IPS DF 6.9 (cell line): ENCODE measurements at regions not wholly inside any gene's neighbourhood (a gene's known extent, or its start where the extent isn't known, plus 50 kb on each side); places are given as distances from the start of the nearest gene placed in this dataset.

Experiments
- DNase-seq: peaks from one replicate; pipeline ENCODE4 v3.0.0-alpha.2; 2013; ENCODE audit warnings: low read depth, low spot score
- H3K27ac ChIP-seq: one replicate; pipeline ENCODE4 v1.5.1; 2013; ENCODE audit warnings: low read length, control low read depth
- H3K27me3 ChIP-seq: 2 replicates; pipeline ENCODE4 v1.6.1; 2013; ENCODE audit warnings: mild to moderate bottlenecking, low read length; ENCODE audit not compliant: control insufficient read depth, insufficient read depth
- H3K36me3 ChIP-seq: 2 replicates; pipeline ENCODE4 v1.6.1; 2013; ENCODE audit warnings: low read length; ENCODE audit not compliant: control insufficient read depth, insufficient read depth
- H3K4me1 ChIP-seq: 2 replicates; pipeline ENCODE4 v1.6.1; 2013; ENCODE audit warnings: low read length; ENCODE audit not compliant: control insufficient read depth, insufficient read depth
- H3K4me3 ChIP-seq: 2 replicates; pipeline ENCODE4 v1.5.1; 2013; ENCODE audit warnings: mild to moderate bottlenecking, low read length
- H3K9me3 ChIP-seq: 2 replicates; pipeline ENCODE4 v1.6.1; 2013; ENCODE audit warnings: low read length, inconsistent platforms; ENCODE audit not compliant: control insufficient read depth, insufficient read depth
- WGBS: extraction: QIAGEN DNeasy Blood & Tissue Kit; methylation state at CpG from one replicate; pipeline ENCODE4 v1.1.7; 2013; ENCODE audit warnings: mixed read lengths, missing lambda C conversion rate; ENCODE audit not compliant: insufficient read length, insufficient coverage; 5-methylcytosine and 5-hydroxymethylcytosine counted together

DNA sequence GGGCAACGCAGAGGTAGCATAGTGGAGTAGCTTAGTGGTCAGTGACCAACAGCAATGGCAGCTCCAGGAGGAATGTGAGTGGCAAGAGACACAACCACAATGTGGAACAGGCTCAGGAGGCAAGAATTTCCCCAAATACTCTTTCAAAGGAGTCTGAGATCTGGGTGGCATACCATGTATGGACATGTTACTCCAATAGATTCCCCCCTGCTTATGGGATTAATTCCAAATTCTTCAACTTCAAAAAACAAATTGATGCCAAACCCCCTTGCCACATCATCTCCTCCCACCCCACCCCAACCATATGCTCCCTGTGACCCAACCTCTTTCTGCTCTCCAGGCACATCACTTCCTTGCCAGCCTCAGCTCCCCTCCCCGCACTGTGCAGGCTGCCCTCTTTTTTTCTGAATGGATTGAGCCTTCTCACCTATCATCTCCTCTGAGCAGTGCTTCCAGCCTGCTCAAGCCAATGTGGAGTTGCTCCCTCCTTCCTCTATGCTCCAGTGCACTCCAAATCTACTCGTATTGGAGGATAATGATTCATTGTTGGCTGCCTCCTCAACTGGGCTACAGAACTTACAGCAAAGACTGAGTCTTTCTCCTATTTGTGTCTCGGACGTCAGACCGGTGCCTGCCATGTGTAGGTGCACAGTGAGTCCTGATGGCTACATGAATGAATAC, 93.0 kb upstream of the CEP85L start:
- no peak for DNase-seq
- no peak overlapping the region for H3K4me3 ChIP-seq
- no peaks in the 10 kb centered on the region for H3K9me3 ChIP-seq
- H3K4me1 ChIP-seq: peaks cover 4% of the 10 kb centered on the region; the same call in 1 of the 2 replicates
- WGBS: no CpG with 5 or more reads among the region's 6 CpGs
- no peak overlapping the region for H3K27ac ChIP-seq
- no peaks in the 10 kb centered on the region for H3K27me3 ChIP-seq
- no peaks in the 10 kb centered on the region for H3K36me3 ChIP-seq

DNA sequence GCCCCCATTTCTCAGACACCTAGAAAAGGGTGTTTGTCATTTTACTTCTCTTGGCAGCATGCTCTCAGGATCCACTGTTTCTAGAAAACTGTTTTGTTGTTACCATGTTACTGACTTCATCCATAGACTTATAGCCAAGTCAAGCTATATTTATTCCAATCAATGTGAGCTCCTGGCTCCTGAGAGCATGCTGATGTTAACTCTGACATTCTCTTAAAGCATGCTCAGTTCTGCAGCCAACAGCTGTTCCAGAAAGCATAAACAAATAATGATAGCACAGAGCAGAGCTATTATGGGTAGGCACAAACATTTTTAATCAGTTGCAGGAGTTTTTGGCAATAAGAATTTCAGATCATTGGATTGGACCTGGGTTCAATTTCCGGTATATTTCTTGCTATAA, 92.4 kb upstream of the CEP85L start:
- Histone ChIP-seq H3K4me1 (peaks cover 4% of the 10 kb centered on the region; the same call in 1 of the 2 replicates), H3K4me3 (no peak overlapping the region), H3K9me3 (no peaks in the 10 kb centered on the region), H3K36me3 (no peaks in the 10 kb centered on the region), H3K27ac (no peak overlapping the region), H3K27me3 (no peaks in the 10 kb centered on the region)
- no peak for DNase-seq
- WGBS: no CpG with 5 or more reads among the region's 1 CpG

DNA sequence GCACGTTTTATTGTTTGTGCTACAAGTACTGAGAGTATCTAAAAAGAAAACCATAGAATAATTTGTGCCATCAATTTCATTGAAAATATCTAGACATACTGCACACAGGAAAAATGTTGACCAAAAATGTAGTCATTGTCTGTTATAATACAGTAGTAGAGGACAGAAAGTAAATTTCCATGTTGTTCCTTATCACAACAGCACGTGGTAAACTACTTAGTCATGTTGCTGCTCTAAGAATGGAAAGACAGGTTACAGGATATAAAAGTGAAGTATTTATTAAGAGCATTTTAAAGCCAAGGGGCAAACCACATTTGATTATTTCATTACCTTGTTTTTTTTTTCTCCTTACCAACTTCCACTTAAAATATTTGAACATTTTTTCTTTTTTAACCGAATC, 89.0 kb upstream of the CEP85L start:
- H3K36me3 ChIP-seq: no peaks in the 10 kb centered on the region
- H3K27me3 ChIP-seq: no peaks in the 10 kb centered on the region
- DNase-seq: no peak
- WGBS: 100% methylated on average over 1 of the region's 3 CpGs
- no peaks in the 10 kb centered on the region for H3K9me3 ChIP-seq
- no peak overlapping the region for H3K4me3 ChIP-seq
- no peak overlapping the region for H3K27ac ChIP-seq
- H3K4me1 ChIP-seq: no peaks in the 10 kb centered on the region

DNA sequence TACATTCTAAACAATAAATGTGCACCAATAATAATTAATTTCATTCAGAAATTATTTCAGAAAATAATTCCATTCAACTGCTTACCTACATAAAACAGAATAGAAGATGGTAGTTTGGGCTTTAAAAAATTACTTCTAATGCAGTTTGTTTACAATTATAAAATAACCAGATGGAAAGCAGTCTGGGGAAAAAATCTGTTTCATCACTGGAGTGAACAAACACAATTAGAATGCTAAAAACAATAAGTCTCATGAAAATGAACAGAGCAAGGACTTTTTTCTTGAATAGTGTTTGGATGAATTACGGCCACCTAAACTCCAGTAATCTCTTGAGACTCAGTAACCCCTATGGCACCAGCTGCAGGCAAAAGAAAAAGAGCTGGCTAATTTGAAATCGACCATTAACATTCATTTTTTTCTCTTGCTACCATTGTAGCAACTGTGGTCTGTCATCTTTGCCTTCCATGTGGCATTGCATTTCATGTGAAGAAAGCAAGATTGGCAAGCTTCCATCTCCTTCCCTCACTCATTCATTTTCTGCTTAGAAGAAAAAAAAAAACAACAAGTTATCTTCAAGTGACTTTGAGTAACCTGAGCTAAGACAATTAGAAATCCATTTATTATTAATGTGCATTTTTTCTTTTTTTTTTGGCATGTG, 88.4 kb upstream of the CEP85L start:
- Histone ChIP-seq H3K4me3 (no peak overlapping the region), H3K27ac (no peak overlapping the region), H3K36me3 (no peaks in the 10 kb centered on the region), H3K27me3 (no peaks in the 10 kb centered on the region), H3K4me1 (peaks cover 3% of the 10 kb centered on the region), H3K9me3 (no peaks in the 10 kb centered on the region)
- DNase-seq: no peak
- no CpG with 5 or more reads among the region's 2 CpGs for WGBS

DNA sequence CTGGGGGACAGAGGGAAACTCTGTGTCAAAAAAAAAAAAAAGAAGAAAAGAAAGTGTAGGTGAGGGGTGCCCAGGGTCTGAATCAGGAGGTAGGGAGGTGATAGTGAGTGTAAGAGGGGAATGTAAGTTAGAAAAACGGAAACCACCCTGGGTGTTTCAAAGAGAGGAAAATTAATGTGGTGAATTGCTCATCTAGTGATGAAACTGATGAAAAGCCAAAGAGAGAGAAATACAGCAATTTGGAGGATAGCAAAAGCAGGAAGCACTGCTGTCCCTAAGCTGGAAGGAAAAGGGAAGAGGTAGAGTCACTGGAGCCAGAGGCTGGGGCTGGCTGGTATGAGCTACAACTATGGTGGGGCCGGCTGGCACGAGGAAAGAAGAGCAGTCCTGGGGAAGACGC, 85.0 kb upstream of the CEP85L start:
- Histone ChIP-seq H3K9me3 (no peaks in the 10 kb centered on the region), H3K27me3 (no peaks in the 10 kb centered on the region), H3K4me1 (peaks cover 3% of the 10 kb centered on the region), H3K4me3 (no peak overlapping the region), H3K36me3 (no peaks in the 10 kb centered on the region), H3K27ac (no peak overlapping the region)
- WGBS: no CpG with 5 or more reads among the region's 4 CpGs
- DNase-seq: no peak

GRCh38 chr6:118735320-118735719, 83.9 kb upstream of the CEP85L start:
- DNase-seq: peak; percentile 64
- Histone ChIP-seq H3K9me3 (no peaks in the 10 kb centered on the region), H3K36me3 (no peaks in the 10 kb centered on the region), H3K4me3 (no peak overlapping the region), H3K27ac (no peak overlapping the region), H3K27me3 (no peaks in the 10 kb centered on the region), H3K4me1 (peaks cover 3% of the 10 kb centered on the region)
- WGBS: no CpG with 5 or more reads among the region's 2 CpGs

- WGBS: no CpG with 5 or more reads among the region's 5 CpGs
- Histone ChIP-seq H3K36me3 (no peaks in the 10 kb centered on the region), H3K27ac (no peak overlapping the region), H3K9me3 (no peaks in the 10 kb centered on the region), H3K4me3 (no peak overlapping the region), H3K27me3 (no peaks in the 10 kb centered on the region), H3K4me1 (no peaks in the 10 kb centered on the region)
- DNase-seq: no peak
These were observed 74.6 kb upstream of the CEP85L start for GRCh38 chr6:118725944-118726343.

GRCh38 chr6:118724211-118724610, 72.8 kb upstream of the CEP85L start:
- WGBS: no CpG with 5 or more reads among the region's 3 CpGs
- DNase-seq: no peak
- no peak overlapping the region for H3K27ac ChIP-seq
- no peaks in the 10 kb centered on the region for H3K9me3 ChIP-seq
- H3K4me3 ChIP-seq: no peak overlapping the region
- no peaks in the 10 kb centered on the region for H3K36me3 ChIP-seq
- H3K27me3 ChIP-seq: no peaks in the 10 kb centered on the region
- no peaks in the 10 kb centered on the region for H3K4me1 ChIP-seq

DNA sequence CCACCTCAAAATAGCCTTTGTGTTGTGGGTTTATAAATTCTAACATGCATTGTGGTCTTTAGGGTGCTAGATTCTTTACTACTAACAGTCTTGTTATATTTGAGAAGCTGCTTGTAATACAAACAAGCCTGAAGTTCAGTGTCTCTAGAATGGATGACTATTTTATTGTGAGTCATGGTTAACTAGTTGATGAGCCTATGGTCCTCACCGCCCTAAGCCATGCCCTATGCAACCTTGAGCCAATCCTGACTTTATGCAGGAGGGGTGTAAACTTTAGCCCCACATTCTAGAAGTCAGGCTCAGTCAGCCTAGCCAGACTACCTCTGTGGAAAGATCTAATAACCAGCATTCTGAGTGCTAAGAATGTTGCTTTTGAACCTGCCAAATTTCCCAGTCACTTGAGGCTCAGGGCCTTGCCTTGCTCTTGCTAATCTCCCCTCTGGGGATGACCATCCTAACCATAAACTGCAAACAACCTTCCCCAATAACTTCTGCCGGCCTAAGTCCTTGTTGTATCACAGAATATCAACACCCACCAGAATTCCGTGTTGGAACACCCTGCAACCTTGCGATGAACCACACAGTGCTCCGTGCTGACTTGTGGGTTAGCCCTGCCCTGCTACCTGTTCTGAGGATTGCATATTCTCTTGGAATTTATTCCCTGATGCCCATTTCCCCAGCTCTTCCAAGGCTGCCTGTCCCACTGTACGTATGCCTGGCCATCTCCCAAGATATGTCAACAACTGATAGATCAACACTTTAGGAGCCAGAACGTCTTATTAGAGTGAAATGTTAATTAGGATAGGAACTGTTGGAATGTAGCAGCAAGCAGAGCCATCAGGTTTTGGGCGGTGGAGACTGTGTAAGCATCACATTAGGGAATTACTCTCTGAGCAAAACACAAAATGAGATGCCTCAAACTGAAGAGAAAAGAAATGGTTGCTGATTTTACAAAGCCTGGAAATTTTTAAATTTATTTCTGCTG, 71.7 kb upstream of the CEP85L start:
- no peaks in the 10 kb centered on the region for H3K4me1 ChIP-seq
- H3K27ac ChIP-seq: no peak overlapping the region
- no peaks in the 10 kb centered on the region for H3K9me3 ChIP-seq
- no peaks in the 10 kb centered on the region for H3K36me3 ChIP-seq
- WGBS: no CpG with 5 or more reads among the region's 8 CpGs
- DNase-seq: no peak
- no peaks in the 10 kb centered on the region for H3K27me3 ChIP-seq
- no peak overlapping the region for H3K4me3 ChIP-seq

DNA sequence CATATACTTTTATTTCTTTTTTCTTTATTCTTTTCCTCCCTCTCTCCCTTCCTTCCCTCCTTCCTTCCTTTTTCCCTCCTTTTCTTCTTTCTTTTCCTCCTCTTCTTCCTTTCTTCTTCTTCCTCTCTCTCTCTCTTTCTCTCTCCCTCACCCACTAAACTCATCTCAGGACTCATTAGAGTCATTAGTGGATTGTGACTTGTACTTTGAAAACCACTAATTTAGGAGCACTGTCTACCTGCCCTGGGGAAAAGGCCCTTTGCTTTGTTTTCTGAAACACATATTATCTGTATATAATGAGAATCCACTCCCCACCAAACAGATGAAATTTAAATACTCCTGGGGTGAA, 68.7 kb upstream of the CEP85L start:
- no peak overlapping the region for H3K27ac ChIP-seq

More for the DNA sequence above, 68.7 kb upstream of the CEP85L start:
- DNase-seq: no peak
- no peaks in the 10 kb centered on the region for H3K27me3 ChIP-seq
- no peaks in the 10 kb centered on the region for H3K36me3 ChIP-seq
- no peaks in the 10 kb centered on the region for H3K9me3 ChIP-seq
- no peaks in the 10 kb centered on the region for H3K4me1 ChIP-seq
- no peak overlapping the region for H3K4me3 ChIP-seq
